ENCODE measurements at regions not wholly inside any gene's neighbourhood (a gene's known extent, or its start where the extent isn't known, plus 50 kb on each side); places are given as distances from the start of the nearest gene placed in this dataset.

- TF ChIP-seq CTCF (IDR thresholded peaks at IDR 0.05), result no peak
- Histone ChIP-seq H3K27me3 (no peaks in the 10 kb centered on the region), H3K4me1 (no peaks in the 10 kb centered on the region), H3K9me3 (no peaks in the 10 kb centered on the region), H3K27ac (no peak overlapping the region), H3K4me3 (no peak overlapping the region), H3K36me3 (no peaks in the 10 kb centered on the region)
- intact Hi-C loops (cut with DNase I), result no loop called here
- no peak for DNase-seq (ENCODE audit: low spot score in 2 of 2)
Observed at GRCh38 chr2:6495466-6495865, 370.2 kb downstream of the CMPK2 start.

- no peaks in the 10 kb centered on the region for H3K27me3 ChIP-seq
- intact Hi-C loops (cut with DNase I), result no loop called here
- no peaks in the 10 kb centered on the region for H3K36me3 ChIP-seq
- H3K4me1 ChIP-seq, result no peaks in the 10 kb centered on the region
- no peak overlapping the region for H3K4me3 ChIP-seq
- TF ChIP-seq CTCF (IDR thresholded peaks at IDR 0.05), result no peak
- no peaks in the 10 kb centered on the region for H3K9me3 ChIP-seq
- H3K27ac ChIP-seq, result no peak overlapping the region
- no peak for DNase-seq (ENCODE audit: low spot score in 2 of 2)
Observed at GRCh38 chr2:6496376-6496775, 369.3 kb downstream of the CMPK2 start.

GRCh38 chr2:6497048-6497447 is 368.7 kb downstream of the CMPK2 start:
- DNase-seq (ENCODE audit: low spot score in 2 of 2), result no peak
- Histone ChIP-seq H3K27me3 (no peaks in the 10 kb centered on the region), H3K9me3 (no peaks in the 10 kb centered on the region), H3K4me3 (no peak overlapping the region), H3K4me1 (no peaks in the 10 kb centered on the region), H3K27ac (no peak overlapping the region), H3K36me3 (no peaks in the 10 kb centered on the region)
- intact Hi-C loops (cut with DNase I), result no loop called here
- no peak for TF ChIP-seq CTCF (IDR thresholded peaks at IDR 0.05)

GRCh38 chr2:6498841-6499240 is 366.9 kb downstream of the CMPK2 start:
- TF ChIP-seq CTCF (IDR thresholded peaks at IDR 0.05), result no peak
- Histone ChIP-seq H3K4me1 (no peaks in the 10 kb centered on the region), H3K36me3 (no peaks in the 10 kb centered on the region), H3K27me3 (no peaks in the 10 kb centered on the region), H3K9me3 (no peaks in the 10 kb centered on the region), H3K4me3 (no peak overlapping the region), H3K27ac (no peak overlapping the region)
- intact Hi-C loops (cut with DNase I), result no loop called here
- no peak for DNase-seq (ENCODE audit: low spot score in 2 of 2)

- Histone ChIP-seq H3K4me1 (no peaks in the 10 kb centered on the region), H3K27ac (no peak overlapping the region), H3K27me3 (no peaks in the 10 kb centered on the region), H3K9me3 (no peaks in the 10 kb centered on the region), H3K36me3 (no peaks in the 10 kb centered on the region), H3K4me3 (no peak overlapping the region)
- TF ChIP-seq CTCF (IDR thresholded peaks at IDR 0.05), result no peak
- intact Hi-C loops (cut with DNase I), result no loop called here
- no peak for DNase-seq (ENCODE audit: low spot score in 2 of 2)
Observed at GRCh38 chr2:6499691-6500090, 366.0 kb downstream of the CMPK2 start.

- DNase-seq (ENCODE audit: low spot score in 2 of 2), result no peak
- intact Hi-C loops (cut with DNase I), result no loop called here
- Histone ChIP-seq H3K9me3 (no peaks in the 10 kb centered on the region), H3K4me1 (no peaks in the 10 kb centered on the region), H3K27ac (no peak overlapping the region), H3K4me3 (no peak overlapping the region), H3K27me3 (no peaks in the 10 kb centered on the region), H3K36me3 (no peaks in the 10 kb centered on the region)
- TF ChIP-seq CTCF (IDR thresholded peaks at IDR 0.05), result no peak
Observed at GRCh38 chr2:6506361-6506794, 359.3 kb downstream of the CMPK2 start.
